HEK293 (cell line): ENCODE measurements at regions not wholly inside any gene's neighbourhood (a gene's known extent, or its start where the extent isn't known, plus 50 kb on each side); places are given as distances from the start of the nearest gene placed in this dataset.

ENCODE experiments used
- CTCF ChIA-PET: fragments of 350-600 bp; formaldehyde crosslinking; extraction: SDS; loops from one replicate; lab custom pipeline; 2021; ENCODE audit warnings: antibody characterized with exemption; lab: Yijun Ruan, JAX
- POLR2A ChIA-PET: fragments of 300-600 bp; formaldehyde crosslinking; extraction: SDS; loops from one replicate; lab custom pipeline; 2020; ENCODE audit warnings: antibody characterized with exemption, inconsistent platforms; lab: Yijun Ruan, JAX
- H3K27ac ChIP-seq: fragments of 200-500 bp; sonication (Bioruptor generic); 2 replicates; pipeline ENCODE4 v1.5.1; 2014; ENCODE audit warnings: low read depth, low read length, control low read depth, inconsistent platforms; ENCODE audit errors: extremely low read depth
- H3K36me3 ChIP-seq, 2 experiments: fragments of 200-500 bp in 1 of 2; sonication (Bioruptor generic) in 1 of 2; 1 replicate in 1 of 2; 2 replicates in 1 of 2; pipeline ENCODE4 v1.5.1; 2014 to 2017; ENCODE audit warnings: inconsistent platforms in 2 of 2, low read length in 2 of 2; ENCODE audit not compliant: control insufficient read depth in 2 of 2, insufficient read depth in 1 of 2
- H3K4me1 ChIP-seq: fragments of 200-500 bp; sonication (Bioruptor generic); 2 replicates; pipeline ENCODE4 v1.5.1; 2014; ENCODE audit warnings: mild to moderate bottlenecking, low read length, inconsistent platforms; ENCODE audit not compliant: control insufficient read depth, insufficient read depth
- H3K4me3 ChIP-seq: 2 replicates; pipeline ENCODE4 v1.5.1; 2011; ENCODE audit warnings: low read depth, mild to moderate bottlenecking, control low read depth, low read length, moderate library complexity
- H3K9me3 ChIP-seq: fragments of 200-500 bp; sonication (Bioruptor generic); 2 replicates; pipeline ENCODE4 v1.5.1; 2014; ENCODE audit warnings: low read depth, low read length, inconsistent platforms; ENCODE audit not compliant: control insufficient read depth, insufficient read depth
- HOXC10 ChIP-seq: sonication (generic); formaldehyde crosslinking; IDR thresholded peaks from 2 replicates; pipeline ENCODE4 v1.8.1; 2023; ENCODE audit warnings: mild to moderate bottlenecking, missing genetic modification reagents
- SALL2 ChIP-seq: fragments of 450-650 bp; formaldehyde crosslinking; IDR thresholded peaks from 2 replicates; pipeline ENCODE4 v1.5.0; 2017; ENCODE audit warnings: missing biosample characterization, mild to moderate bottlenecking, missing genetic modification characterization, borderline replicate concordance
- ZBTB44 ChIP-seq: fragments of 450-650 bp; IDR thresholded peaks from 2 replicates; pipeline ENCODE4 v1.5.1; 2018; ENCODE audit warnings: missing biosample characterization, mild to moderate bottlenecking, missing genetic modification characterization
- ZNF121 ChIP-seq: fragments of 450-650 bp; formaldehyde crosslinking; IDR thresholded peaks from 2 replicates; pipeline ENCODE4 v1.5.1; 2016; ENCODE audit warnings: missing biosample characterization, missing genetic modification characterization
- ZNF140 ChIP-seq: fragments of 450-650 bp; formaldehyde crosslinking; IDR thresholded peaks from 2 replicates; pipeline ENCODE4 v1.5.1; 2016; ENCODE audit warnings: missing biosample characterization, missing genetic modification characterization
- ZNF146 ChIP-seq: fragments of 450-650 bp; formaldehyde crosslinking; IDR thresholded peaks from 2 replicates; pipeline ENCODE4 v1.5.1; 2016; ENCODE audit warnings: missing biosample characterization, missing genetic modification characterization
- ZNF174 ChIP-seq: fragments of 450-650 bp; formaldehyde crosslinking; IDR thresholded peaks from 2 replicates; pipeline ENCODE4 v1.5.0; 2017; ENCODE audit warnings: missing biosample characterization, mild to moderate bottlenecking, missing genetic modification characterization
- ZNF292 ChIP-seq: fragments of 450-650 bp; formaldehyde crosslinking; IDR thresholded peaks from 2 replicates; pipeline ENCODE4 v1.5.1; 2016; ENCODE audit warnings: low read depth, missing biosample characterization, missing genetic modification characterization, borderline replicate concordance
- ZNF302 ChIP-seq: fragments of 450-650 bp; formaldehyde crosslinking; IDR thresholded peaks from 2 replicates; pipeline ENCODE4 v1.5.1; 2016; ENCODE audit warnings: missing biosample characterization, missing genetic modification characterization, low read depth
- ZNF324 ChIP-seq: fragments of 450-650 bp; formaldehyde crosslinking; IDR thresholded peaks from 2 replicates; pipeline ENCODE4 v1.5.1; 2016; ENCODE audit warnings: missing biosample characterization, missing genetic modification characterization
- ZNF366 ChIP-seq: fragments of 450-650 bp; formaldehyde crosslinking; conservative IDR thresholded peaks from 2 replicates; pipeline ENCODE4 v1.5.1; 2016; ENCODE audit warnings: missing biosample characterization, missing genetic modification characterization
- ZNF398 ChIP-seq: fragments of 450-650 bp; formaldehyde crosslinking; IDR thresholded peaks from 2 replicates; pipeline ENCODE4 v1.5.1; 2017; ENCODE audit warnings: missing biosample characterization, missing genetic modification characterization
- ZNF529 ChIP-seq: fragments of 450-650 bp; formaldehyde crosslinking; IDR thresholded peaks from 2 replicates; pipeline ENCODE4 v1.5.1; 2017; ENCODE audit warnings: missing genetic modification characterization, missing biosample characterization; ENCODE audit not compliant: insufficient replicate concordance
- ZNF530 ChIP-seq: fragments of 450-650 bp; formaldehyde crosslinking; IDR thresholded peaks from 2 replicates; pipeline ENCODE4 v1.5.1; 2016; ENCODE audit warnings: low read depth, missing biosample characterization, missing genetic modification characterization
- ZNF585B ChIP-seq: fragments of 450-650 bp; formaldehyde crosslinking; IDR thresholded peaks from 2 replicates; pipeline ENCODE4 v1.5.1; 2016; ENCODE audit warnings: missing biosample characterization, missing genetic modification characterization
- ZNF623 ChIP-seq: fragments of 450-650 bp; formaldehyde crosslinking; IDR thresholded peaks from 2 replicates; pipeline ENCODE4 v1.5.1; 2016; ENCODE audit warnings: missing biosample characterization, missing genetic modification characterization
- ZNF785 ChIP-seq: fragments of 450-650 bp; formaldehyde crosslinking; IDR thresholded peaks from 2 replicates; pipeline ENCODE4 v1.5.1; 2016; ENCODE audit warnings: missing biosample characterization, missing genetic modification characterization
- ZNF791 ChIP-seq: fragments of 450-650 bp; formaldehyde crosslinking; IDR thresholded peaks from 2 replicates; pipeline ENCODE4 v1.5.1; 2016; ENCODE audit warnings: missing biosample characterization, missing genetic modification characterization
- ZSCAN16 ChIP-seq: fragments of 450-650 bp; formaldehyde crosslinking; IDR thresholded peaks from 2 replicates; pipeline ENCODE4 v1.5.1; 2016; ENCODE audit warnings: missing biosample characterization, missing genetic modification characterization
- TF ChIP-seq, protein P1 (sequence below): fragments of 450-650 bp; formaldehyde crosslinking; IDR thresholded peaks from 2 replicates; pipeline ENCODE4 v1.5.1; 2016; ENCODE audit warnings: missing biosample characterization, missing genetic modification characterization
- TF ChIP-seq, protein P2 (sequence below): fragments of 450-650 bp; formaldehyde crosslinking; optimal IDR thresholded peaks from 2 replicates; pipeline ENCODE3; 2016; ENCODE audit warnings: missing biosample characterization, mild to moderate bottlenecking, missing genetic modification characterization
- TF ChIP-seq, protein P3 (sequence below): fragments of 450-650 bp; formaldehyde crosslinking; IDR thresholded peaks from 2 replicates; pipeline ENCODE4 v1.5.1; 2016; ENCODE audit warnings: missing biosample characterization, missing genetic modification characterization

DNA sequence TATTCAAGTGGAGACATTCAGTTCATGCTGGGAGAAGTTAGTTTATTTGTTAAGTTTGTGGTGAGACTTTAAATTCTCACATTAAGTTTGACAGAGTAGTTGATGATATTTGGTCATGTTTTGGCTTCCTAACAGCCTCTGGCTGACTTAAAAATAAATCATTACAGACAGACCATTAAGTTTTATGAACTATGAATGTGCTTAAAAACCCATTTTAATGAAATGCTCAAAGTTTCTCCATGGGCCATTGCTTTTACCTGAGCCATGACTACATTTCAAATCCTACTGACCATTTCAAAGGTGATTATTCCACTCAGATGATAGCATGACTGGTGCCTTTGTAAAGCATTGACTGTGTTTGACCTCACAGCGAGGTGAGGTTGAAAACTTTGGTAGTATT, 192.7 kb downstream of the LRRC70 start (continued):
- TF ChIP-seq ZNF140 (no peak), HOXC10 (no peak), ZNF398 (tag by site-specific recombination) (no peak), ZNF785 (tag by site-specific recombination) (no peak), ZNF585B (tag by site-specific recombination) (no peak), ZNF146 (tag by site-specific recombination) (no peak), ZNF366 (tag by site-specific recombination) (no peak), ZNF324 (tag by site-specific recombination) (no peak), ZNF529 (tag by site-specific recombination) (no peak), ZNF623 (no peak)
- TF ChIP-seq, protein P1, sequence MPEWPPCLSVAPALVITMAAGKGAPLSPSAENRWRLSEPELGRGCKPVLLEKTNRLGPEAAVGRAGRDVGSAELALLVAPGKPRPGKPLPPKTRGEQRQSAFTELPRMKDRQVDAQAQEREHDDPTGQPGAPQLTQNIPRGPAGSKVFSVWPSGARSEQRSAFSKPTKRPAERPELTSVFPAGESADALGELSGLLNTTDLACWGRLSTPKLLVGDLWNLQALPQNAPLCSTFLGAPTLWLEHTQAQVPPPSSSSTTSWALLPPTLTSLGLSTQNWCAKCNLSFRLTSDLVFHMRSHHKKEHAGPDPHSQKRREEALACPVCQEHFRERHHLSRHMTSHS (tag by site-specific recombination) = no peak

DNA sequence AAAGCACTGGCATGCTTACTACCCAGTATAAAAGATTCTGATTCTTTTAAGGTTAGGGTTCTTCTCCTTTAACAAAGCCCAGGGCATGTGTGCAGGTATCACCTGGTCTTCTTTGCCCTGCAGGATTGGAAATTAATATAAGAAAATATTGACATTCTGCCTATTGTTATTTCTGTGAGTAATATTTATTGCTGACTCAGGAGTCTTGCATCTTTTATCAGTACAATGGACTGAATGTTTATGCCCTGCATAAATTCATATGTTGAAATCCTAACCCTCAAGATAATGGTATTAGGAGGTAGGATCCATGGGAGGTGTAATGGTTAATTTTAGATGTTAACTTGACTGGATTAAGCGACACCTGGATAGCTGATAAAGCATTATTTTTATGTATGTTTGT, 189.0 kb downstream of the LRRC70 start:
- Histone ChIP-seq H3K4me3 (no peak overlapping the region), H3K4me1 (no peaks in the 10 kb centered on the region), H3K27ac (no peak overlapping the region), H3K36me3 (no peaks in the 10 kb centered on the region), H3K9me3 (no peaks in the 10 kb centered on the region)
- TF ChIP-seq ZNF292 (tag by site-specific recombination) (no peak), ZNF791 (no peak), ZSCAN16 (tag by site-specific recombination) (no peak), ZNF121 (no peak), SALL2 (tag by site-specific recombination) (no peak), ZNF140 (no peak), ZNF174 (tag by site-specific recombination) (no peak), ZNF530 (tag by site-specific recombination) (no peak), ZNF302 (tag by site-specific recombination) (no peak), ZBTB44 (tag by site-specific recombination) (no peak)
- TF ChIP-seq, protein P2, sequence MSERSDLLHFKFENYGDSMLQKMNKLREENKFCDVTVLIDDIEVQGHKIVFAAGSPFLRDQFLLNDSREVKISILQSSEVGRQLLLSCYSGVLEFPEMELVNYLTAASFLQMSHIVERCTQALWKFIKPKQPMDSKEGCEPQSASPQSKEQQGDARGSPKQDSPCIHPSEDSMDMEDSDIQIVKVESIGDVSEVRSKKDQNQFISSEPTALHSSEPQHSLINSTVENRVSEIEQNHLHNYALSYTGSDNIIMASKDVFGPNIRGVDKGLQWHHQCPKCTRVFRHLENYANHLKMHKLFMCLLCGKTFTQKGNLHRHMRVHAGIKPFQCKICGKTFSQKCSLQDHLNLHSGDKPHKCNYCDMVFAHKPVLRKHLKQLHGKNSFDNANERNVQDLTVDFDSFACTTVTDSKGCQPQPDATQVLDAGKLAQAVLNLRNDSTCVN (tag by site-specific recombination) = no peak
- TF ChIP-seq, protein P3, sequence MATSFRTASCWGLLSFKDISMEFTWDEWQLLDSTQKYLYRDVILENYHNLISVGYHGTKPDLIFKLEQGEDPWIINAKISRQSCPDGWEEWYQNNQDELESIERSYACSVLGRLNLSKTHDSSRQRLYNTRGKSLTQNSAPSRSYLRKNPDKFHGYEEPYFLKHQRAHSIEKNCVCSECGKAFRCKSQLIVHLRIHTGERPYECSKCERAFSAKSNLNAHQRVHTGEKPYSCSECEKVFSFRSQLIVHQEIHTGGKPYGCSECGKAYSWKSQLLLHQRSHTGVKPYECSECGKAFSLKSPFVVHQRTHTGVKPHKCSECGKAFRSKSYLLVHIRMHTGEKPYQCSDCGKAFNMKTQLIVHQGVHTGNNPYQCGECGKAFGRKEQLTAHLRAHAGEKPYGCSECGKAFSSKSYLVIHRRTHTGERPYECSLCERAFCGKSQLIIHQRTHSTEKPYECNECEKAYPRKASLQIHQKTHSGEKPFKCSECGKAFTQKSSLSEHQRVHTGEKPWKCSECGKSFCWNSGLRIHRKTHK (tag by site-specific recombination) = no peak
- CTCF ChIA-PET = no interaction called here
- POLR2A ChIA-PET = no interaction called here
